Activated CD4-positive, alpha-beta memory T cell treated with anti-CD3 and anti-CD28 coated beads for 36 hours (primary cell): ENCODE measurements at regions not wholly inside any gene's neighbourhood (a gene's known extent, or its start where the extent isn't known, plus 50 kb on each side); places are given as distances from the start of the nearest gene placed in this dataset.

Source experiments
- CTCF ChIA-PET: fragments of 350-600 bp; sonication (Branson Sonifier 250); formaldehyde crosslinking; loops from one replicate; lab custom pipeline; 2021; ENCODE audit warnings: antibody characterized with exemption, inconsistent platforms; lab: Charles Lee
- POLR2A ChIA-PET: fragments of 350-600 bp; sonication (Branson Sonifier 250); formaldehyde crosslinking; loops from one replicate; lab custom pipeline; 2021; ENCODE audit warnings: antibody characterized with exemption; lab: Charles Lee
- DNase-seq: peaks from one replicate; pipeline ENCODE4 v3.0.0-alpha.2; 2020
- H3K27ac Mint-ChIP-seq: one replicate; pipeline ENCODE4 v1.8.0; 2021; ENCODE audit warnings: mixed read lengths
- H3K27me3 Mint-ChIP-seq: one replicate; pipeline ENCODE4 v1.8.0; 2021; ENCODE audit warnings: mixed read lengths
- H3K36me3 Mint-ChIP-seq: one replicate; pipeline ENCODE4 v1.8.0; 2021; ENCODE audit warnings: mixed read lengths
- H3K4me1 Mint-ChIP-seq: one replicate; pipeline ENCODE4 v1.8.0; 2021; ENCODE audit warnings: low read depth, mixed read lengths
- H3K4me3 Mint-ChIP-seq: one replicate; pipeline ENCODE4 v1.8.0; 2021; ENCODE audit warnings: mild to moderate bottlenecking, mixed read lengths
- H3K9me3 Mint-ChIP-seq: one replicate; pipeline ENCODE4 v1.8.0; 2021; ENCODE audit warnings: mixed read lengths
- intact Hi-C: fragments of 100-400 bp; cut with micrococcal nuclease; formaldehyde crosslinking; loops from one replicate; pipeline ENCODE4 v1.15.1; 2023

GRCh38 chr9:13569602-13570067 is 290.1 kb upstream of the MPDZ start:
- no peak overlapping the region for H3K4me3 Mint-ChIP-seq
- intact Hi-C loops = no loop called here

GRCh38 chr9:13568841-13569601 is 289.5 kb upstream of the MPDZ start:
- POLR2A ChIA-PET = no interaction called here
- Mint-ChIP-seq H3K36me3 (no peaks in the 10 kb centered on the region), H3K4me1 (no peaks in the 10 kb centered on the region), H3K4me3 (no peak overlapping the region), H3K9me3 (no peaks in the 10 kb centered on the region), H3K27me3 (no peaks in the 10 kb centered on the region), H3K27ac (no peak overlapping the region)
- intact Hi-C loops = no loop called here
- CTCF ChIA-PET = no interaction called here
- no peak for DNase-seq

More at GRCh38 chr9:13569602-13570067, 290.1 kb upstream of the MPDZ start:
- H3K27me3 Mint-ChIP-seq = no peaks in the 10 kb centered on the region
- H3K27ac Mint-ChIP-seq = no peak overlapping the region
- no peak for DNase-seq
- POLR2A ChIA-PET = no interaction called here
- no peaks in the 10 kb centered on the region for H3K9me3 Mint-ChIP-seq
- no peaks in the 10 kb centered on the region for H3K4me1 Mint-ChIP-seq
- CTCF ChIA-PET = no interaction called here
- no peaks in the 10 kb centered on the region for H3K36me3 Mint-ChIP-seq

GRCh38 chr9:13568405-13568804 is 288.9 kb upstream of the MPDZ start:
- Mint-ChIP-seq H3K27ac (no peak overlapping the region), H3K4me1 (no peaks in the 10 kb centered on the region), H3K36me3 (no peaks in the 10 kb centered on the region), H3K4me3 (no peak overlapping the region), H3K27me3 (no peaks in the 10 kb centered on the region), H3K9me3 (no peaks in the 10 kb centered on the region)
- no peak for DNase-seq
- CTCF ChIA-PET = no interaction called here
- POLR2A ChIA-PET = no interaction called here
- intact Hi-C loops = no loop called here

- intact Hi-C loops = no loop called here
- DNase-seq = no peak
- Mint-ChIP-seq H3K9me3 (no peaks in the 10 kb centered on the region), H3K27me3 (no peaks in the 10 kb centered on the region), H3K4me3 (no peak overlapping the region), H3K36me3 (no peaks in the 10 kb centered on the region), H3K27ac (no peak overlapping the region), H3K4me1 (no peaks in the 10 kb centered on the region)
- CTCF ChIA-PET = no interaction called here
- POLR2A ChIA-PET = no interaction called here
Measured at GRCh38 chr9:13567833-13568232, 288.3 kb upstream of the MPDZ start.

- CTCF ChIA-PET = no interaction called here
- no peak overlapping the region for H3K27ac Mint-ChIP-seq
Measured at GRCh38 chr9:13557746-13558145, 278.3 kb upstream of the MPDZ start.

GRCh38 chr9:13556656-13557055 is 277.2 kb upstream of the MPDZ start:
- Mint-ChIP-seq H3K9me3 (peaks cover 2% of the 10 kb centered on the region), H3K36me3 (no peaks in the 10 kb centered on the region), H3K27ac (no peak overlapping the region), H3K4me3 (no peak overlapping the region), H3K27me3 (no peaks in the 10 kb centered on the region), H3K4me1 (no peaks in the 10 kb centered on the region)
- no peak for DNase-seq
- CTCF ChIA-PET = no interaction called here
- intact Hi-C loops = no loop called here
- POLR2A ChIA-PET = no interaction called here

More at GRCh38 chr9:13557746-13558145, 278.3 kb upstream of the MPDZ start:
- DNase-seq = no peak
- intact Hi-C loops = no loop called here
- H3K4me3 Mint-ChIP-seq = no peak overlapping the region
- POLR2A ChIA-PET = no interaction called here
- no peaks in the 10 kb centered on the region for H3K27me3 Mint-ChIP-seq
- H3K9me3 Mint-ChIP-seq = peaks cover 2% of the 10 kb centered on the region
- H3K36me3 Mint-ChIP-seq = no peaks in the 10 kb centered on the region
- no peaks in the 10 kb centered on the region for H3K4me1 Mint-ChIP-seq

GRCh38 chr9:13555989-13556500 is 276.6 kb upstream of the MPDZ start:
- CTCF ChIA-PET = no interaction called here
- Mint-ChIP-seq H3K27ac (no peak overlapping the region), H3K36me3 (no peaks in the 10 kb centered on the region), H3K27me3 (no peaks in the 10 kb centered on the region), H3K4me3 (no peak overlapping the region), H3K4me1 (no peaks in the 10 kb centered on the region), H3K9me3 (peaks cover 2% of the 10 kb centered on the region)
- intact Hi-C loops = no loop called here
- POLR2A ChIA-PET = no interaction called here
- DNase-seq = no peak

GRCh38 chr9:13555516-13555915 is 276.0 kb upstream of the MPDZ start:
- intact Hi-C loops = no loop called here
- Mint-ChIP-seq H3K27me3 (no peaks in the 10 kb centered on the region), H3K4me1 (no peaks in the 10 kb centered on the region), H3K36me3 (no peaks in the 10 kb centered on the region), H3K9me3 (peaks cover 2% of the 10 kb centered on the region), H3K4me3 (no peak overlapping the region), H3K27ac (no peak overlapping the region)
- ChIA-PET CTCF (no interaction called here), POLR2A (no interaction called here)
- no peak for DNase-seq

GRCh38 chr9:13554626-13555025 is 275.1 kb upstream of the MPDZ start:
- peaks cover 4% of the 10 kb centered on the region for H3K9me3 Mint-ChIP-seq
- ChIA-PET CTCF (no interaction called here), POLR2A (no interaction called here)
- H3K36me3 Mint-ChIP-seq = no peaks in the 10 kb centered on the region
- no peaks in the 10 kb centered on the region for H3K4me1 Mint-ChIP-seq
- intact Hi-C loops = no loop called here
- H3K27ac Mint-ChIP-seq = no peak overlapping the region
- H3K27me3 Mint-ChIP-seq = no peaks in the 10 kb centered on the region
- DNase-seq = no peak
- H3K4me3 Mint-ChIP-seq = no peak overlapping the region

- Mint-ChIP-seq H3K27me3 (no peaks in the 10 kb centered on the region), H3K4me1 (no peaks in the 10 kb centered on the region), H3K27ac (no peak overlapping the region), H3K4me3 (no peak overlapping the region), H3K9me3 (peaks cover 11% of the 10 kb centered on the region), H3K36me3 (no peaks in the 10 kb centered on the region)
- ChIA-PET POLR2A (no interaction called here), CTCF (no interaction called here)
- intact Hi-C loops = no loop called here
- DNase-seq = no peak
Measured at GRCh38 chr9:13552606-13553215, 273.2 kb upstream of the MPDZ start.

- H3K27ac Mint-ChIP-seq = no peak overlapping the region
- no peak overlapping the region for H3K4me3 Mint-ChIP-seq
- ChIA-PET CTCF (no interaction called here), POLR2A (no interaction called here)
- H3K9me3 Mint-ChIP-seq = peaks cover 11% of the 10 kb centered on the region
- no peak for DNase-seq
- H3K36me3 Mint-ChIP-seq = no peaks in the 10 kb centered on the region
- intact Hi-C loops = no loop called here
- no peaks in the 10 kb centered on the region for H3K27me3 Mint-ChIP-seq
- no peaks in the 10 kb centered on the region for H3K4me1 Mint-ChIP-seq
Measured at GRCh38 chr9:13550519-13550918, 271.0 kb upstream of the MPDZ start.

GRCh38 chr9:13548535-13548934 is 269.0 kb upstream of the MPDZ start:
- Mint-ChIP-seq H3K4me3 (no peak overlapping the region), H3K36me3 (no peaks in the 10 kb centered on the region), H3K9me3 (peaks cover 11% of the 10 kb centered on the region), H3K27ac (no peak overlapping the region), H3K4me1 (no peaks in the 10 kb centered on the region), H3K27me3 (no peaks in the 10 kb centered on the region)
- ChIA-PET CTCF (no interaction called here), POLR2A (no interaction called here)
- intact Hi-C loops = loop anchor here (10.0 kb wide), 1 partner anchor 56 kb away; no protein-coding TSS in a partner anchor
- DNase-seq = no peak

GRCh38 chr9:13535141-13535540 is 255.6 kb upstream of the MPDZ start:
- intact Hi-C loops = no loop called here
- ChIA-PET POLR2A (no interaction called here), CTCF (no interaction called here)
- Mint-ChIP-seq H3K9me3 (peaks cover 15% of the 10 kb centered on the region), H3K27ac (no peak overlapping the region), H3K36me3 (no peaks in the 10 kb centered on the region), H3K4me3 (no peak overlapping the region), H3K27me3 (no peaks in the 10 kb centered on the region), H3K4me1 (no peaks in the 10 kb centered on the region)
- no peak for DNase-seq
